Trophoblast cell (in vitro differentiated cells and primary cell): ENCODE measurements at regions not wholly inside any gene's neighbourhood (a gene's known extent, or its start where the extent isn't known, plus 50 kb on each side); places are given as distances from the start of the nearest gene placed in this dataset.

Experiments
- DNase-seq, 2 donors: peaks; one replicate each; pipeline ENCODE4 v3.0.0-alpha.2; 2016
- H2AFZ ChIP-seq: 2 replicates; pipeline ENCODE4 v1.6.1; 2013; ENCODE audit warnings: low read length, moderate library complexity, mild to moderate bottlenecking; ENCODE audit not compliant: insufficient read depth, poor library complexity
- H2AK5ac ChIP-seq: 2 replicates; pipeline ENCODE4 v1.6.1; 2013; ENCODE audit warnings: mild to moderate bottlenecking, low read length
- H2BK120ac ChIP-seq: 2 replicates; pipeline ENCODE4 v1.6.1; 2013; ENCODE audit warnings: low read length, mild to moderate bottlenecking, moderate library complexity; ENCODE audit not compliant: insufficient read depth, poor library complexity
- H2BK12ac ChIP-seq: 2 replicates; pipeline ENCODE4 v1.6.1; 2013; ENCODE audit warnings: mild to moderate bottlenecking, low read length, moderate library complexity
- H2BK5ac ChIP-seq: 2 replicates; pipeline ENCODE4 v1.6.1; 2013; ENCODE audit warnings: low read length, low read depth, moderate library complexity, mild to moderate bottlenecking; ENCODE audit not compliant: poor library complexity
- H3K14ac ChIP-seq: 2 replicates; pipeline ENCODE4 v1.6.1; 2013; ENCODE audit warnings: mild to moderate bottlenecking, low read length
- H3K18ac ChIP-seq: 2 replicates; pipeline ENCODE4 v1.6.1; 2013; ENCODE audit warnings: mild to moderate bottlenecking, low read length
- H3K23ac ChIP-seq: 2 replicates; pipeline ENCODE4 v1.6.1; 2013; ENCODE audit warnings: low read length
- H3K27ac ChIP-seq: 2 replicates; pipeline ENCODE4 v1.5.1; 2013; ENCODE audit warnings: low read depth, mild to moderate bottlenecking, inconsistent platforms, low read length, moderate library complexity
- H3K27me3 ChIP-seq: 2 replicates; pipeline ENCODE4 v1.6.1; 2013; ENCODE audit warnings: inconsistent platforms, mild to moderate bottlenecking, low read length, moderate library complexity; ENCODE audit not compliant: insufficient read depth
- H3K36me3 ChIP-seq, 2 experiments: 1 replicate in 1 of 2; 2 replicates in 1 of 2; pipeline ENCODE4 v1.6.1; 2013; ENCODE audit warnings: low read length in 2 of 2, mild to moderate bottlenecking in 2 of 2, moderate library complexity in 1 of 2; ENCODE audit not compliant: insufficient read depth in 2 of 2, control insufficient read depth in 1 of 2
- H3K4ac ChIP-seq: 2 replicates; pipeline ENCODE4 v1.6.1; 2013; ENCODE audit warnings: low read depth, mild to moderate bottlenecking, low read length, moderate library complexity
- H3K4me1 ChIP-seq, 2 experiments: 1 replicate in 1 of 2; 2 replicates in 1 of 2; pipeline ENCODE4 v1.6.1; 2013; ENCODE audit warnings: low read length in 2 of 2, mild to moderate bottlenecking in 2 of 2, moderate library complexity in 1 of 2; ENCODE audit not compliant: insufficient read depth in 2 of 2, control insufficient read depth in 1 of 2
- H3K4me2 ChIP-seq: 2 replicates; pipeline ENCODE4 v1.6.1; 2013; ENCODE audit warnings: inconsistent platforms, mild to moderate bottlenecking, low read length, moderate library complexity
- H3K4me3 ChIP-seq: 2 replicates; pipeline ENCODE4 v1.5.1; 2013; ENCODE audit warnings: mild to moderate bottlenecking, low read depth, low read length, inconsistent platforms
- H3K79me1 ChIP-seq: one replicate; pipeline ENCODE4 v1.6.1; 2013; ENCODE audit warnings: low read length
- H3K79me2 ChIP-seq: 2 replicates; pipeline ENCODE4 v1.6.1; 2013; ENCODE audit warnings: low read length, mild to moderate bottlenecking; ENCODE audit not compliant: control insufficient read depth, insufficient read depth, poor library complexity
- H3K9ac ChIP-seq: 2 replicates; pipeline ENCODE4 v1.6.1; 2013; ENCODE audit warnings: mild to moderate bottlenecking, low read length
- H3K9me3 ChIP-seq: 2 replicates; pipeline ENCODE4 v1.6.1; 2013; ENCODE audit warnings: low read depth, mild to moderate bottlenecking, control low read depth, inconsistent platforms, low read length; ENCODE audit not compliant: insufficient read depth
- H4K12ac ChIP-seq: 2 replicates; pipeline ENCODE4 v1.6.1; 2013; ENCODE audit warnings: low read depth, mild to moderate bottlenecking, low read length, moderate library complexity
- H4K8ac ChIP-seq: 2 replicates; pipeline ENCODE4 v1.6.1; 2013; ENCODE audit warnings: low read depth, mild to moderate bottlenecking, low read length, moderate library complexity
- H4K91ac ChIP-seq: one replicate; pipeline ENCODE4 v1.6.1; 2013; ENCODE audit warnings: low read depth, mild to moderate bottlenecking, low read length, moderate library complexity
- WGBS: extraction: QIAGEN DNeasy Blood & Tissue Kit; methylation state at CpG from one replicate; pipeline ENCODE4 v1.1.7; 2013; ENCODE audit warnings: missing lambda C conversion rate; ENCODE audit not compliant: insufficient read length, insufficient coverage; ENCODE audit errors: extremely low coverage; 5-methylcytosine and 5-hydroxymethylcytosine counted together

DNA sequence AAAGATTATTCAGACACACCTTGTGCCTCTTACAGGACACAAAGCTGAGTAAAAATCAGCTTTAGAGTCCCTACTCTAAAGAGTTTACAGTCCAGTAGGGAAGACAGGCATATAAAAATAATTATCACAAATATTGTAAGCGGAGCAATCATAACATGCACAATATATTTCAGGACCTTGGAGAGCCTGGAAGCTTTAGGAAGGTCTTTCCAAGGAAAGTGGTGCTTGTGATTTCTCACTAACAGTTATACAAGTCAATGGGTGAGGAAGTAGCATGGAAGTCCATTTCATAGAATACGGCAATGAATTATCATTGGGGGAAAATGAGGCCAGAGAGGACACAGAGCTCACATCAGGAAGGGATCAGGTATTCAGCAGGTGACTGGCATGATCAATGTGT is 268.3 kb downstream of the C12orf50 start:
- H2AFZ ChIP-seq = no peak overlapping the region

GRCh38 chr12:87758271-87758670 is 270.9 kb downstream of the C12orf50 start:
- Histone ChIP-seq H3K27ac (no peak overlapping the region), H3K14ac (no peak overlapping the region), H3K4me3 (no peak overlapping the region), H4K8ac (no peak overlapping the region), H3K23ac (no peak overlapping the region), H3K9ac (no peak overlapping the region), H4K91ac (no peak overlapping the region), H4K12ac (no peak overlapping the region), H3K4me1 (no peaks in the 10 kb centered on the region), H2AK5ac (no peak overlapping the region), H3K79me1 (no peaks in the 10 kb centered on the region), H3K27me3 (no peaks in the 10 kb centered on the region), H2AFZ (no peak overlapping the region), H3K9me3 (no peaks in the 10 kb centered on the region), H3K18ac (no peak overlapping the region), H2BK12ac (no peak overlapping the region), H3K36me3 (no peaks in the 10 kb centered on the region), H3K4ac (no peak overlapping the region), H2BK5ac (no peak overlapping the region), H3K4me2 (no peak overlapping the region), H2BK120ac (no peak overlapping the region), H3K79me2 (no peaks in the 10 kb centered on the region)
- peak in 1 of 2 donors; percentile 33 for DNase-seq

More for the DNA sequence above, 268.3 kb downstream of the C12orf50 start:
- no peak for DNase-seq
- Histone ChIP-seq H2BK120ac (no peak overlapping the region), H4K91ac (no peak overlapping the region), H3K79me2 (no peaks in the 10 kb centered on the region), H2BK12ac (no peak overlapping the region), H3K36me3 (no peaks in the 10 kb centered on the region), H3K9me3 (no peaks in the 10 kb centered on the region), H3K4me1 (no peaks in the 10 kb centered on the region), H3K27ac (no peak overlapping the region), H3K9ac (no peak overlapping the region), H3K18ac (no peak overlapping the region), H2AK5ac (no peak overlapping the region), H4K12ac (no peak overlapping the region), H3K4me3 (no peak overlapping the region), H3K79me1 (no peaks in the 10 kb centered on the region), H2BK5ac (no peak overlapping the region), H4K8ac (no peak overlapping the region), H3K4me2 (no peak overlapping the region), H3K23ac (no peak overlapping the region), H3K27me3 (no peaks in the 10 kb centered on the region), H3K14ac (no peak overlapping the region), H3K4ac (no peak overlapping the region)
- WGBS = no CpG with 5 or more reads among the region's 2 CpGs

DNA sequence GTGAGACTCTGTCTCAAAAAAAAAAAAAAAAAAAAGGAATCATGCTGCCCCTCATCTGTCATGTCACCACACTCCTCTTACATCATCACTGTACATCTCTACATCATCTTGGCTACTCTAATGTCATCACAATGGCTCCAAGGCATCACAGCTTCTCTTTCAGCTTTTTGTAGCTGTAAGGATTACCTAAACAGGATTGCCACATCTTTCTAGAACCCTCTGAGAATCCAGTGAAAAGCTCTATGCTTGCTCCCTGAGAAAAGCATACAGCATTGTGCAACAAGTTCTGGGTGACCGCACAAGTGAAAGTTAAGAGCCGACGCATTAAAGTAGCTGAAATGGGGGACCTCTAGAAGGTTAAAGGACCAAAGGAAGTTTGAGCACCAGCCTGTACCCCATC is 272.5 kb downstream of the C12orf50 start:
- H3K4me1 ChIP-seq = no peaks in the 10 kb centered on the region

DNA sequence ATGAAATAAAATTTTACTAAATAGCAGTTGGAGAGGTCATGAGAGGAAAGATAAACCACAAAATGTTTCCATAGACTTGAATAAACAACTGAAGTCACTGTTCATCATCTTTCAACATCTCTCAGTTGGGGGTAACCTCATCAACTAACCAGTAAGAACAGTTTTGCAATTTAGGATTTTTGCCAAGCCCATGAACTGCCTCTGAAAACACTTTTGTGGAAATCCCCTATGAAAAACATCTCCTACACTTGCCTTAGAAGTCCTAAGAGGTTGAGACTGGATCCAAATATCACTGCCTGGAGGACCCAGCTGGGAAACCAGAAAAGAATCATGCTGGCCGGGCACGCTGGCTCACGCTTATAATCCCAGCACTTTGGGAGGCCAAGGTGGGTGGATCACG is 273.1 kb downstream of the C12orf50 start:
- no peak overlapping the region for H2AK5ac ChIP-seq
- no peaks in the 10 kb centered on the region for H3K27me3 ChIP-seq
- H2BK12ac ChIP-seq = no peak overlapping the region
- H3K18ac ChIP-seq = no peak overlapping the region
- no peak overlapping the region for H2AFZ ChIP-seq
- no peak overlapping the region for H3K4me2 ChIP-seq
- H4K91ac ChIP-seq = no peak overlapping the region
- no peak overlapping the region for H4K8ac ChIP-seq
- H3K79me2 ChIP-seq = no peaks in the 10 kb centered on the region
- H3K23ac ChIP-seq = no peak overlapping the region
- no peaks in the 10 kb centered on the region for H3K4me1 ChIP-seq
- H3K9me3 ChIP-seq = no peaks in the 10 kb centered on the region
- no peak overlapping the region for H4K12ac ChIP-seq
- no peak overlapping the region for H3K4ac ChIP-seq
- no peak overlapping the region for H2BK120ac ChIP-seq
- H3K4me3 ChIP-seq = no peak overlapping the region
- H3K27ac ChIP-seq = no peak overlapping the region
- DNase-seq = no peak
- no CpG with 5 or more reads among the region's 4 CpGs for WGBS
- H3K14ac ChIP-seq = no peak overlapping the region
- H3K36me3 ChIP-seq = no peaks in the 10 kb centered on the region
- H3K79me1 ChIP-seq = no peaks in the 10 kb centered on the region
- H2BK5ac ChIP-seq = no peak overlapping the region
- no peak overlapping the region for H3K9ac ChIP-seq

More for the DNA sequence above, 272.5 kb downstream of the C12orf50 start:
- no peak overlapping the region for H3K9ac ChIP-seq
- no CpG with 5 or more reads among the region's 3 CpGs for WGBS
- H3K4me3 ChIP-seq = no peak overlapping the region
- H3K9me3 ChIP-seq = no peaks in the 10 kb centered on the region
- H4K8ac ChIP-seq = no peak overlapping the region
- no peak overlapping the region for H2BK120ac ChIP-seq
- H2AFZ ChIP-seq = no peak overlapping the region
- no peaks in the 10 kb centered on the region for H3K27me3 ChIP-seq
- no peak overlapping the region for H3K23ac ChIP-seq
- H3K79me2 ChIP-seq = no peaks in the 10 kb centered on the region
- no peak overlapping the region for H3K27ac ChIP-seq
- H3K14ac ChIP-seq = no peak overlapping the region
- no peak overlapping the region for H4K12ac ChIP-seq
- H3K4ac ChIP-seq = no peak overlapping the region
- no peaks in the 10 kb centered on the region for H3K79me1 ChIP-seq
- no peak overlapping the region for H2BK12ac ChIP-seq
- no peak overlapping the region for H3K18ac ChIP-seq
- no peak overlapping the region for H4K91ac ChIP-seq
- no peak for DNase-seq
- H2BK5ac ChIP-seq = no peak overlapping the region
- no peak overlapping the region for H2AK5ac ChIP-seq
- no peaks in the 10 kb centered on the region for H3K36me3 ChIP-seq
- H3K4me2 ChIP-seq = no peak overlapping the region
